Lower leg skin (tissue), 4 donors: ENCODE measurements at regions not wholly inside any gene's neighbourhood (a gene's known extent, or its start where the extent isn't known, plus 50 kb on each side); places are given as distances from the start of the nearest gene placed in this dataset.

Source experiments
- DNase-seq, 2 donors: peaks; one replicate each; pipeline ENCODE4 v3.0.0-alpha.2; 2019; ENCODE audit warnings: low spot score in 2 of 2
- H3K4me3 ChIP-seq: fragments of 200-600 bp; sonication (generic); 2 replicates; pipeline ENCODE4 v1.5.1; 2017; ENCODE audit warnings: mild to moderate bottlenecking, low read depth; ENCODE audit not compliant: poor library complexity, severe bottlenecking
- CTCF ChIP-seq, 3 donors: fragments of 450-650 bp; IDR thresholded peaks; one replicate each; pipeline ENCODE4 v1.5.1; 2016; ENCODE audit warnings: antibody characterized with exemption in 3 of 3, mild to moderate bottlenecking in 3 of 3, moderate library complexity in 2 of 3
- POLR2A ChIP-seq, 2 donors: fragments of 450-650 bp; IDR thresholded peaks; one replicate each; pipeline ENCODE4 v1.6.1; 2016 to 2017; ENCODE audit warnings: antibody characterized with exemption in 2 of 2, mild to moderate bottlenecking in 1 of 2, moderate library complexity in 1 of 2
- WGBS, 2 donors: methylation state at CpG; one replicate each; pipeline ENCODE4 v1.1.5; 2018; 5-methylcytosine and 5-hydroxymethylcytosine counted together
- intact Hi-C: fragments of 100-400 bp; cut with DNase I; formaldehyde crosslinking; loops from one replicate; pipeline ENCODE4 v1.15.0; 2023; ENCODE audit warnings: low total_unique reads

GRCh38 chr5:18048449-18048848, 414.2 kb downstream of the TAF11L14 start:
- no peak overlapping the region for H3K4me3 ChIP-seq
- TF ChIP-seq CTCF (IDR thresholded peaks at IDR 0.05) (no peak), POLR2A (IDR thresholded peaks at IDR 0.05) (no peak)
- DNase-seq, result no peak
- intact Hi-C loops, result no loop called here
- 24 to 44% methylated on average over 2 of the region's 2 CpGs for WGBS, 2 donors

- 78 to 93% methylated on average over 1 of the region's 1 CpG for WGBS, 2 donors
- TF ChIP-seq POLR2A (IDR thresholded peaks at IDR 0.05), result no peak
- TF ChIP-seq CTCF (IDR thresholded peaks at IDR 0.05), result no peak
- DNase-seq, result no peak
- no peak overlapping the region for H3K4me3 ChIP-seq
- intact Hi-C loops, result no loop called here
These were observed 416.1 kb downstream of the TAF11L14 start for GRCh38 chr5:18050345-18050744.

- WGBS, 2 donors, result 78 to 83% methylated on average over 4 of the region's 4 CpGs
- intact Hi-C loops, result no loop called here
- TF ChIP-seq POLR2A (IDR thresholded peaks at IDR 0.05) (no peak), CTCF (IDR thresholded peaks at IDR 0.05) (no peak)
- H3K4me3 ChIP-seq, result no peak overlapping the region
- no peak for DNase-seq
These were observed 416.5 kb downstream of the TAF11L14 start for GRCh38 chr5:18050776-18051175.

GRCh38 chr5:18051953-18052352, 417.7 kb downstream of the TAF11L14 start:
- no peak for DNase-seq
- intact Hi-C loops, result no loop called here
- WGBS, 2 donors, result 45 to 55% methylated on average over 1 of the region's 1 CpG

GRCh38 chr5:18052569-18052968, 418.3 kb downstream of the TAF11L14 start:
- H3K4me3 ChIP-seq, result no peak overlapping the region
- DNase-seq, result no peak
- TF ChIP-seq CTCF (IDR thresholded peaks at IDR 0.05) (no peak), POLR2A (IDR thresholded peaks at IDR 0.05) (no peak)
- 78 to 79% methylated on average over 3 of the region's 3 CpGs for WGBS, 2 donors
- intact Hi-C loops, result no loop called here

More at GRCh38 chr5:18051953-18052352, 417.7 kb downstream of the TAF11L14 start:
- no peak for TF ChIP-seq CTCF (IDR thresholded peaks at IDR 0.05)
- TF ChIP-seq POLR2A (IDR thresholded peaks at IDR 0.05), result no peak
- no peak overlapping the region for H3K4me3 ChIP-seq

- no peak for DNase-seq
- H3K4me3 ChIP-seq, result no peak overlapping the region
- no peak for TF ChIP-seq POLR2A (IDR thresholded peaks at IDR 0.05)
- TF ChIP-seq CTCF (IDR thresholded peaks at IDR 0.05), result no peak
- WGBS, 2 donors, result 58 to 60% methylated on average over 3 of the region's 3 CpGs
- intact Hi-C loops, result no loop called here
These were observed 423.5 kb downstream of the TAF11L14 start for GRCh38 chr5:18057725-18058124.
